ENCODE measurements at regions not wholly inside any gene's neighbourhood (a gene's known extent, or its start where the extent isn't known, plus 50 kb on each side); places are given as distances from the start of the nearest gene placed in this dataset.
"Not testable (repeated sequence)": the region's sequence is repeated elsewhere in the genome, so short reads cannot be mapped to it uniquely, and the experiment has no call there.

DNA sequence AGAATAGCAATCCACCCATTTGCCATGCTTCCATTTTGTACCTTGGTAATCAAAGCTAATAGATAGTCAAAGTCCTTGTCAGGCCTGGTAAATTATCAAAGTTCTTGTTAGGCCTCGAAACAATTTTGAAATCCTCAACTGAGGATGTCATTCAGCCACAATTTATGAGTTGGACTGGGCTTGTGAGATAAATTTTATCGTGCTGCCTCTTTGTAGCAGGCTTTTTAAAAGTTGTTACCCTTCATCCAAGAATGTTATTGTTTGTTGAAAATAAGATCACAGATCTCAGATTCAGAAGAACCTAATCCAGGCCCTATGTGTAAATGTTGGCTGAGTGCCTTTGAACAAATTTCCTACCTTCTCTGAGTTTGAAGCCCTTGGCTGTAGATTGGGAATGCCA lies 143.3 kb upstream of the PROK2 start:
- DNase-seq (ENCODE audit: low read depth in 2 of 2): no peak

GRCh38 chr3:71927505-71928066 lies 142.6 kb upstream of the PROK2 start:
- no peak for DNase-seq (ENCODE audit: low read depth in 2 of 2)

DNA sequence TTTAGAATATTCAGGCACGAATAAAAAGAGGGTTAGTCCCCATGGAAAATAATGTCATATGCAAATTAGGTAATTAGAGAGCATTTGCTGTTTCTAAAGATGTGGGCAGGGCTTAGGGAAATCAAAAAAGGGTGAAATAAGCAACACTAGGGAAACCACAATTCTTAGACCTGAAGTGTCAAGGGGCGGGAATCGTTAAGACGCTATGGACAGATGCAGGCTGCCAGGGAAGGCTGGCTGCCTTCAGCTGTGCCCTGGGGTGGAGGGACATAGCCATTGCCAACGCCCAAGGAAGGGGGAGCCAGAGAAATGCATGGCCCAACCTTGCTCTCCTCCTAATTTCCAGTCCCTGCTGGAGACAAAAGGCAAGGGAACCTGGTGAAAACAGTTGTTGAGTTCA lies 141.7 kb upstream of the PROK2 start:
- no peak for DNase-seq (ENCODE audit: low read depth in 2 of 2)

DNA sequence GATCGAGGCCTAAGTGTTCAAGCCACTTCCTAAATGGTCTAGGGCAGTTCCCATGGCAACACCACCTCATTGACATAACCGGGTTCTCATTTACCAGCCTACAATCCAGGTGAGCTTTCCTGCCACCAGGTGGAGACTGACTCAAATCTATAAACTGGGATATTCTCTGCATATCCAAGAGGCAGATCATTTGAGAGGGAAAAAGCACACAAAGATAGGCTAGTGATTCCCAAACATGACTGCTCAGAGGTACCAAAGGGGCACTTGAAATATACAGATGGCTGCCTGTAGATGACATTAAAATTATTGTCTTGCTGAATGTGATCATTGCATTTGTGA lies 141.3 kb upstream of the PROK2 start:
- no peak for DNase-seq (ENCODE audit: low read depth in 2 of 2)

- not testable (repeated sequence) for DNase-seq (ENCODE audit: low read depth in 2 of 2)
Observed at GRCh38 chr3:71925511-71926261, 140.7 kb upstream of the PROK2 start.

- DNase-seq (ENCODE audit: low read depth in 2 of 2): no peak
Observed at GRCh38 chr3:71924721-71925120, 139.8 kb upstream of the PROK2 start.

DNA sequence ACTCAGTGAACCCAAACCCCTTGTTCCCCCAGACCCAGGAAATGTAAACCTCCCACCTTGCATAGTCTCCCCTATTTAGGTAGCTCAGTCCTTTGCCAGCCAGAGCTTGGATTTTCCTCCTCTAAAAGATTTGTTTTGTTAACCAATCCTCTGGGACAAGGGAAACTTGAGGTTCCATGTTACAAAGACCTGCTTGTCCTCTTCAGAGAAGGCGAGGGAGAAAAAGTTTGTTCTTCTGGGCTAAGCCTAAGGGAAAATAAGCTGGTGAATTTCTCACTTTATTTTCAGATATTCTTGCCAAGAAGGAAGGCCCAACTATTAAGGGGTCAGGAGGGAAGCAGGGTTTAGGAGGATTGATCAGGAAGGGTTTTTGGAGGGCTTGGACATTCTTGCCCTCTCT lies 136.1 kb upstream of the PROK2 start:
- DNase-seq (ENCODE audit: low read depth in 2 of 2): no peak

DNA sequence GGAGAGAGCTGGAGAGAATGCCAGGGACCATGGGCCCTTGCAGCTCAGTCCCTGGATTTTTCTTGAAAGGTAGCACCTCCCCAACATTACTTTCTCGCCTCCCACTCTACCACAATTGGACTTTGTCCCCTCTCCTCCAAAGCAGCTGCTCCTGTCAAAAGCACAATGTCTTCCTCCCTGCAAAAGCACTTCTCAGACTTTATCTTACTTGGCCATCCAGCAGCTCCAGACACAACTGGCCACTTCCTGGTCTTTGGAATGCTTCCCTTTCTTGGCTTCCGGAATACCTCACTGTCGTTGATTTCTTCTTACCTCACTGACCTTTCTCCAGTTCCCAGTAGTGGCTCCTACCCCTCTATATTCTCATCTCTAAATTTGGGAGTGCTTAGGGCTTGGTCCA lies 134.6 kb upstream of the PROK2 start:
- DNase-seq (ENCODE audit: low read depth in 2 of 2): no peak

DNA sequence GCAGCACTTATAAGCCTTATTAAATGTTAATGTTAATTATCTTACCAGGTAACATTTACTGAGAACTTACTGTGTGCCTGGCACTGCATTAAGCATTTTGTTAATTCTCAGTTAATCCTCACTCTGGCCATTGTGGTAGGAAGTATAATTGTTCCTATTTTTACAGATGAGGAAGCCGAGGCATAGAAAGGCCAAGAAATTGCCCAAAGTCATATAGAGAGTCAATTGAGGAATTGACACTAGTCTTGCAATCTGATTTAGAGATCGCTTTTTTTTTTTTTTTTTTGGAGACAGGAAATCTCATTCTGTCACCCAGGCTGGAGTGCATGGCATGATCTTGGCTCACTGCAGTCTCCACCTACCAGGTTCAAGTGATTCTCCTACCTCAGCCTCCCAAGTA lies 132.6 kb upstream of the PROK2 start:
- DNase-seq (ENCODE audit: low read depth in 2 of 2): no peak

DNA sequence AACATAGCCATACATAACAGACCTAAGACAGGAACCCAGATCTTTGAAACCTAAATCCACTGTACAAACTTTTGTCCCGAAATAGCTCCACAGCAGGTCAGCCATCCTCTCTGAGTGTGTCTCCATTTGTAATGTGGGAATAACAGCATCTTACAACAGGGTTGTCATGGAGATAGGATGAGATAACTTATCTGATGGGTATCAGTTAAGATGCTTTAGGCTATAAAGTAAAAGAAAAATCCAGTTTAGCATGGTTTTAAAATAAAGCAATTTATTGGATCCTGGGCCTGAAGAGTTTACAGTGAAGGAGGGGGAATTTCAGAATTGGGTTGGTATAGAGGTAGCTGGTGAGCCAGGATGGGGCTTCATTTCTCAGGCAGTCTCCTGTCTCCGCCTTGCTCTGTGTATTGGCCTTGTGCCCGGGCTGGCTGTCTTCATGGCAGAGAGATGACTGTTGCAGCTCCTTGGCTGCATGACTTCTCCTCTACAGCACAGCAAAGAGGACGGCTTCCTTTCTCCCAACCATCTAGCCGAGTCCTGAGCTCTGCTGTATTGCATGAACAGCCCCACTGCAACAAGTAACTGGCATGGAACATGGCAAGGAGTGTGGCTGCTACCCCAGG lies 131.9 kb upstream of the PROK2 start:
- no peak for DNase-seq (ENCODE audit: low read depth in 2 of 2)

- no peak for DNase-seq (ENCODE audit: low read depth in 2 of 2)
Observed at GRCh38 chr3:71912839-71913495, 128.0 kb upstream of the PROK2 start.

GRCh38 chr3:71910108-71910507 lies 125.2 kb upstream of the PROK2 start:
- DNase-seq (ENCODE audit: low read depth in 2 of 2): no peak

DNA sequence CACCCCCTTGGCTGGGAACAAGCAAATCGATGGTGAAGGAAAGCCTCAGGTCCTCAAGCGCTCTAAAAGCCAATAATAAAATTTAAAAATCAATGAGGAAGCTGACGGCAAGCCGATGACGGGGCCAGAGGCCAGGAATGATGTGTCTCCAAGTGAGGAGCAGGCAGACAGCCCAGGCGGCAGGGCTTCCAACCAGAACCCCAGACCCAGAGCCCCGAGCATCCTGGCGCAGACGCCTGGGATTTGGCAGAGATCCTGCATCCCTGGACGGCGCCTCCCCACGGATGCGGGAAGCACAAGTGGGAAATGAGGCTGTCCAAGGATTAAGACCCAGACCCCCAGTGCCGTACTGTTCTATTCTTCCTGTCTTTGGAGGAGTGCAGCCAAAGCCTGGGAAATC lies 123.0 kb upstream of the PROK2 start:
- no peak for DNase-seq (ENCODE audit: low read depth in 2 of 2)

DNA sequence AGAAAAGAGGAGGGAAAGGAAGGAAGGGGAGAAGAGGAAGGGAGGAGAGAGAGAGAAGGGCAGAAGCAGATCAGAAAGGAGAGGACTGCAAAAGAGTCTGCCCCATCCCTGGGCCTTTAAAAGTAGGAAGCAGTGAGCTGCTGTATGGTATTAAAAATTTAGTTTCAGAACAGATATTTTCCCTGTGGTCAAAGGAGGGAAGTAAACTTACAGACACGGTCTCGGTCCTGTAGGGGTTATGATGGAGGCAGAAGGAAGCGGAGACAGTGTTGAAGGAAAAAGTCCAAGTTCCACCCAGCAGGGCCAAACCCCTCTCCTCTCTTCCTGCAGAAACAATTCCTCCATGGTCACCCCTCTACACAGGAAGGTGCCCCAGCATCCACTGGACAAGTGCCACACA lies 122.0 kb upstream of the PROK2 start:
- no peak for DNase-seq (ENCODE audit: low read depth in 2 of 2)

DNA sequence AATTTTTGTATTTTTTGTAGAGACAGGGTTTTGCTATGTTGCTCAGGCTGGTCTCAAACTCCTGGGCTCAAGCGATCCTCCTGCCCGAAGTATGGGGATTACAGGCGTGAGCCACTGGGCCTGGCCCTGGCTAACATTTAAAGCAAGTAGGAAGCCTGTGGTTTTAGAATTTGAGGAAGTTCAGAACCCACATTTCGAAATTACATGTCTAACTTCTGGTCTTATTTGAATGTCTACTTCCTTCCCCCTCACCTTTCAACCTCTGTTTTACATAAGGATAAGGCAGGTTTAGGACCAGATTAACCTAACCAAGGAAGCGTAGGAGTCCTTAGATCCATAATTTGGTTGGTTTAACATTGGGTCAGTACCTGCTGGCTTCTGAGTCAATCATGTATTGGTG lies 120.5 kb upstream of the PROK2 start:
- DNase-seq (ENCODE audit: low read depth in 2 of 2): no peak

GRCh38 chr3:71903936-71904335 lies 119.0 kb upstream of the PROK2 start:
- no peak for DNase-seq (ENCODE audit: low read depth in 2 of 2)

DNA sequence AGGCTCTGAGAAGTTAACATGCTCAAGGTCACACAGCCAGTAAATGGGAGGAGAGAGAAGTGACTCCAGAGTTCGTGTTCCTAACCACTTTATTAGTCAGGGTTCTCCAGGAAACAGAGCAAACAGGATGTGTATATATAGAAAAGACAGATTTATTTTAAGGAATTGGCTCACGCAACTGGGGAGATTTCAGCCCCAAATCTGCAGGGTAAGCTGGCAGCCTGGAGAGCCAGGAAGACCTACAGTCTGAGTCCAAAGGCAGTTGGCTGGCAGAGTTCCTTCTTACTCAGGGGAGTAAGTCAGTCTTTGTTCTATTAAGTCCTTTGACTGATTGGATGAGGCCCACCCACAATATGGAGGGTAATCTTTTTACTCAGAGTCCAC lies 118.2 kb upstream of the PROK2 start:
- no peak for DNase-seq (ENCODE audit: low read depth in 2 of 2)

DNA sequence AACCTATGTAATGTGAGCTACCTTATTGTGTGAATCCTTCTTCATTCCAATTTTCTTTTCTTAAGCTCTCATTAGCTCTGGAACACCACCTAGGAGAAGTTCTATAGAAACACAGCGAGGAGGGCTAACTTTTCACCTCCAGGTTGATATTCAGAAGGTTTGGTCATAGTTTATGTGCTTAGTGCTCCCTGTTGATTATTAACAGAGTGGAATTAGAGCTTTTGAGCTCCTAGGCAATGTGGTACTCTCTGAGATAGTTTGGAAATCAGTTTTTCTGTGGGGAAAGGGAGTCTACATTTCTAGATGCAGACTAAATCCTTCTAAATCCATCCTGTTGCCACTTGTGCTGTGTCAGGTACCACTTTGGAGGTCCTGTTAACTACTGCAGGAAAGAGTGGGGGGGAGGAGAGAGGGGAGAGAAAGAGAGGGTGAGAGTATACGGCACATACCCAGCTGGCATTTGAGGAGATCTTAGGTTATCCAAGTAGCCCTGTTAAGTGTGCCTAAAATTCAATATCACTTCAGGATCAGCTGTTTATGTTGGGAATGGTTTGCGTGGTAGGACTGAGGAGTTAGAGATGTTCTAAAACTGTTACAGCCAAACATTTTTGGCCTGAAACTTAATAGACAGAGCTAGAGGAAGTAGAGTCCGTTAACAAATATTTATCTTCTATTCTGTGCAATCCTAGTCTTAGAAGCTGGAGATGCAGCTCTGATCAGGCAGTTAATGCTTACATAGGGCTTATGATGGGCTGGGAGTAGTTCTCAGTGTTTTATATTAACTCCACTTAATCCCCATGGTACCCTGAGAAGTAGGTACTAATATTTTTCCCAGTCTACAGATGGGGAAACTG lies 117.5 kb upstream of the PROK2 start:
- no peak for DNase-seq (ENCODE audit: low read depth in 2 of 2)

- no peak for DNase-seq (ENCODE audit: low read depth in 2 of 2)
Observed at GRCh38 chr3:71901645-71902044, 116.7 kb upstream of the PROK2 start.

GRCh38 chr3:71900057-71900456 lies 115.1 kb upstream of the PROK2 start:
- no peak for DNase-seq (ENCODE audit: low read depth in 2 of 2)

- no peak for DNase-seq (ENCODE audit: low read depth in 2 of 2)
Observed at GRCh38 chr3:71896751-71897150, 111.8 kb upstream of the PROK2 start.
